H1 (cell line): ENCODE measurements at regions not wholly inside any gene's neighbourhood (a gene's known extent, or its start where the extent isn't known, plus 50 kb on each side); places are given as distances from the start of the nearest gene placed in this dataset.

Source experiments
- CHD1 ChIP-seq: IDR thresholded peaks from 2 replicates; pipeline ENCODE4 v1.6.1; 2012; ENCODE audit warnings: low read depth, low read length, improper control_type of control experiment
- FOSL1 ChIP-seq: IDR thresholded peaks from 2 replicates; pipeline ENCODE4 v1.6.1; 2011; ENCODE audit warnings: mild to moderate bottlenecking, low read depth, low read length, moderate library complexity; ENCODE audit not compliant: insufficient read depth
- PHF8 ChIP-seq: fragments of 200-600 bp; sonication (generic); conservative IDR thresholded peaks from 2 replicates; pipeline ENCODE4 v1.7.1; 2012; ENCODE audit warnings: low read depth, mild to moderate bottlenecking, inconsistent platforms, low read length, moderate library complexity

DNA sequence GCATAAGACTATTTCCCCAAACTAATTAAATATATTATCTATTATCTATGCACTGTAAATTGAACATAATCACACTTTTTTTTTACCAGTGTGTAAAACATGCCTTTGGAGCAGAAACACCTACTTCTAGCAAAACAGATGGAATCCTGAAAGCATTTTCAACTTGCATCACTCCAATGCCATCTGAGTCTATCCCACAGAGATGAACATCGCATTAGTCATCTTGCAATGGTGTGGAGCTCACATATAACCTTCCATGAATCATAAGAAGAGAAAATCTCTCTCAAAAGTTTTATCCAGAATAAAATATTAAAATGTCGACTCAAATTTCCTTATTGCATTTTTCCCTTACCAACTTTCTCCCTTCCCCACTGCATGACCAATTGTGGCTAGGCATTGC, 406.7 kb upstream of the ACTRT1 start (continued):
- TF ChIP-seq CHD1: no peak
- no peak for TF ChIP-seq FOSL1
- no peak for TF ChIP-seq PHF8
